K562 (cell line): ENCODE measurements at regions not wholly inside any gene's neighbourhood (a gene's known extent, or its start where the extent isn't known, plus 50 kb on each side); places are given as distances from the start of the nearest gene placed in this dataset.

Experiments
- ATAC-seq: fragments of 200-7000 bp; cut with Tn5 transposase; 3 replicates; pipeline ENCODE4 v1.9.1; 2020; ENCODE audit warnings: moderate library complexity
- BruUV-seq: library from RNA; stranded (reverse); fragments of 400-500 nt; replicated peaks from 2 replicates; lab custom pipeline; 2021; lab: Mats Ljungman, UMichigan
- CTCF ChIA-PET: fragments of 300-600 bp; formaldehyde crosslinking; extraction: SDS; loops from one replicate; lab custom pipeline; 2021; ENCODE audit warnings: low intra/inter-chr PET ratio; lab: Yijun Ruan, JAX
- POLR2A ChIA-PET: fragments of 300-600, 350-650 bp; sonication (Branson Sonifier 250); formaldehyde crosslinking; extraction: SDS; loops from one replicate; lab custom pipeline; 2021; ENCODE audit warnings: antibody characterized with exemption, inconsistent platforms; lab: Yijun Ruan, JAX
- DNase-seq, 4 experiments: peaks; one replicate each; pipeline versions ENCODE4 v3.0.0 to v3.0.0-alpha.2; 2011 to 2018; ENCODE audit warnings: low spot score in 3 of 4, mixed read lengths in 3 of 4; ENCODE audit errors: extremely low read depth in 1 of 4
- FAIRE-seq: peaks from 2 replicates; lab custom pipeline; 2011; peaks lifted over from hg19 to GRCh38; lab: Jason Lieb, UNC
- H2AFZ ChIP-seq: 2 replicates; pipeline ENCODE4 v1.6.0; 2011; ENCODE audit warnings: low read depth, low read length, control low read depth, inconsistent platforms
- H3K27ac ChIP-seq: fragments of 200-600 bp; 3 replicates; pipeline ENCODE4 v1.8.0; 2011; ENCODE audit warnings: low read depth, mild to moderate bottlenecking, control low read depth, inconsistent platforms, low read length, moderate library complexity, mixed read lengths; ENCODE audit errors: extremely low read depth
- H3K27me3 ChIP-seq, 2 experiments: fragments of 300-600 bp in 1 of 2; 2 replicates in 1 of 2; 3 replicates in 1 of 2; pipeline versions ENCODE4 v1.6.0 to v1.8.0; 2011; ENCODE audit warnings: inconsistent platforms in 2 of 2, low read length in 2 of 2, mild to moderate bottlenecking in 1 of 2, mixed read lengths in 1 of 2, moderate library complexity in 1 of 2; ENCODE audit not compliant: control insufficient read depth in 2 of 2, insufficient read depth in 2 of 2
- H3K36me3 ChIP-seq: fragments of 300-600 bp; 3 replicates; pipeline ENCODE4 v1.8.0; 2011; ENCODE audit warnings: mild to moderate bottlenecking, low read length, inconsistent platforms; ENCODE audit not compliant: control insufficient read depth, insufficient read depth
- H3K4me1 ChIP-seq, 2 experiments: fragments of 200-600 bp in 1 of 2; replicated peaks in 1 of 2; 2 replicates in 1 of 2; 3 replicates in 1 of 2; pipeline versions ENCODE4 v1.5.1 to v1.8.0; 2011; ENCODE audit warnings: inconsistent platforms in 2 of 2, low read length in 2 of 2, mild to moderate bottlenecking in 1 of 2, mixed read lengths in 1 of 2, moderate library complexity in 1 of 2; ENCODE audit not compliant: control insufficient read depth in 2 of 2, insufficient read depth in 2 of 2
- H3K4me2 ChIP-seq: 2 replicates; pipeline ENCODE4 v1.6.1; 2011; ENCODE audit warnings: low read length, control low read depth, inconsistent platforms, mixed read lengths; ENCODE audit not compliant: insufficient read depth
- H3K4me3 ChIP-seq: fragments of 200-600 bp; sonication (generic), shearing (Covaris generic); 2 replicates; pipeline ENCODE4 v1.5.1; 2016; ENCODE audit warnings: control low read depth, inconsistent platforms
- H3K79me2 ChIP-seq: fragments of 200-600 bp; 3 replicates; pipeline ENCODE4 v1.8.0; 2011; ENCODE audit warnings: low read length, inconsistent platforms; ENCODE audit not compliant: control insufficient read depth, insufficient read depth
- H3K9ac ChIP-seq, 2 experiments: 2 replicates each; pipeline versions ENCODE4 v1.6.0 to v1.6.1; 2011; ENCODE audit warnings: low read depth in 2 of 2, low read length in 2 of 2, control low read depth in 1 of 2, inconsistent platforms in 1 of 2, mild to moderate bottlenecking in 1 of 2, mixed read lengths in 1 of 2; ENCODE audit not compliant: insufficient read depth in 1 of 2
- H3K9me1 ChIP-seq: one replicate; pipeline ENCODE4 v1.6.0; 2011; ENCODE audit warnings: inconsistent platforms, mild to moderate bottlenecking, low read length, moderate library complexity; ENCODE audit not compliant: control insufficient read depth, insufficient read depth
- H3K9me3 ChIP-seq: replicated peaks from 2 replicates; pipeline ENCODE4 v1.5.1; 2011; ENCODE audit warnings: low read depth, low read length, inconsistent platforms; ENCODE audit not compliant: control insufficient read depth, insufficient read depth
- H4K20me1 ChIP-seq: replicated peaks from 2 replicates; pipeline ENCODE4 v1.6.1; 2011; ENCODE audit warnings: low read length, inconsistent platforms, mixed read lengths; ENCODE audit not compliant: control insufficient read depth, insufficient read depth
- CBFA2T2 ChIP-seq: fragments of 450-650 bp; conservative IDR thresholded peaks from 2 replicates; pipeline ENCODE4 v1.6.1; 2017; ENCODE audit warnings: mild to moderate bottlenecking
- CEBPB ChIP-seq: fragments of 450-650 bp; IDR thresholded peaks from 2 replicates; pipeline ENCODE4 v1.6.1; 2016; ENCODE audit warnings: missing genetic modification characterization, missing compliant biosample characterization
- FOS ChIP-seq: IDR thresholded peaks from 3 replicates; pipeline ENCODE4 v1.6.1; 2011; ENCODE audit not compliant: insufficient read length; ENCODE audit errors: extremely low read depth
- HDGF ChIP-seq: fragments of 450-650 bp; IDR thresholded peaks from 2 replicates; pipeline ENCODE4 v1.6.1; 2016
- L3MBTL2 ChIP-seq: fragments of 450-650 bp; IDR thresholded peaks from 2 replicates; pipeline ENCODE4 v1.6.1; 2016; ENCODE audit warnings: mild to moderate bottlenecking, moderate library complexity
- NFYB ChIP-seq: IDR thresholded peaks from 2 replicates; pipeline ENCODE4 v1.6.1; 2011; ENCODE audit warnings: mild to moderate bottlenecking, moderate library complexity; ENCODE audit not compliant: insufficient read length; ENCODE audit errors: extremely low read depth
- NRF1 ChIP-seq, 2 experiments: fragments of 450-650 bp; IDR thresholded peaks in 1 of 2; conservative IDR thresholded peaks in 1 of 2; 2 replicates each; pipeline ENCODE4 v1.6.1; 2014; ENCODE audit warnings: mild to moderate bottlenecking in 2 of 2
- PCBP1 ChIP-seq: fragments of 200-400 bp; formaldehyde crosslinking; IDR thresholded peaks from 2 replicates; pipeline ENCODE4 v1.6.1; 2018; ENCODE audit warnings: mild to moderate bottlenecking, low read depth, low read length; ENCODE audit not compliant: poor library complexity, severe bottlenecking
- PHF21A ChIP-seq: fragments of 450-650 bp; IDR thresholded peaks from 2 replicates; pipeline ENCODE4 v1.6.1; 2017; ENCODE audit warnings: low read depth, borderline replicate concordance
- POLR2B ChIP-seq: fragments of 450-650 bp; IDR thresholded peaks from 2 replicates; pipeline ENCODE4 v1.6.1; 2018; ENCODE audit warnings: low read depth; ENCODE audit not compliant: partially characterized antibody
- RAD51 ChIP-seq: fragments of 450-650 bp; IDR thresholded peaks from 2 replicates; pipeline ENCODE4 v1.7.1; 2016; ENCODE audit warnings: low read depth, mild to moderate bottlenecking, borderline replicate concordance
- RB1 ChIP-seq: fragments of 450-650 bp; IDR thresholded peaks from 2 replicates; pipeline ENCODE4 v1.6.1; 2017; ENCODE audit warnings: low read depth, mild to moderate bottlenecking
- RBM25 ChIP-seq: fragments of 200-400 bp; formaldehyde crosslinking; IDR thresholded peaks from 2 replicates; pipeline ENCODE4 v1.6.1; 2018; ENCODE audit warnings: low read length, low read depth, moderate library complexity; ENCODE audit not compliant: severe bottlenecking
- SUPT5H ChIP-seq: fragments of 450-650 bp; IDR thresholded peaks from 2 replicates; pipeline ENCODE4 v1.6.1; 2016
- ZBED1 ChIP-seq: IDR thresholded peaks from 2 replicates; pipeline ENCODE4 v1.6.1; 2014
- ZNF431 ChIP-seq: sonication (generic); formaldehyde crosslinking; IDR thresholded peaks from 2 replicates; pipeline ENCODE4 v1.8.0; 2022; ENCODE audit warnings: mild to moderate bottlenecking, missing genetic modification reagents
- WGBS: fragments of 100-300 bp; shearing (Covaris generic); methylation state at CpG from one replicate; pipeline ENCODE4 v1.1.6; 2016; ENCODE audit warnings: low coverage, mixed read lengths; ENCODE audit not compliant: insufficient coverage; ENCODE audit errors: missing lambda C conversion rate; 5-methylcytosine and 5-hydroxymethylcytosine counted together
- in situ Hi-C: fragments of 300-500 bp; cut with MboI; formaldehyde crosslinking; loops from 4 replicates; pipeline ENCODE4 v1.15.0; 2018; ENCODE audit warnings: inconsistent platforms, mixed read lengths
- intact Hi-C: fragments of 100-400 bp; cut with micrococcal nuclease; formaldehyde crosslinking; loops from 2 replicates; pipeline ENCODE4 v1.14.2; 2022
- TF ChIP-seq, protein P1 (sequence below): sonication (generic); formaldehyde crosslinking; IDR thresholded peaks from 2 replicates; pipeline ENCODE4 v1.5.0; 2020; ENCODE audit warnings: missing genetic modification reagents
- TF ChIP-seq, protein P2 (sequence below): sonication (generic); IDR thresholded peaks from 2 replicates; pipeline ENCODE4 v1.6.1; 2016
- TF ChIP-seq, protein P3 (sequence below): sonication (generic); formaldehyde crosslinking; IDR thresholded peaks from 2 replicates; pipeline ENCODE4 v1.9.0; 2022; ENCODE audit warnings: mild to moderate bottlenecking, missing genetic modification reagents
- TF ChIP-seq, protein P4 (sequence below): fragments of 250-450 bp; sonication (Bioruptor Pico); IDR thresholded peaks from 2 replicates; pipeline ENCODE4 v1.4.0; 2020
- TF ChIP-seq, protein P5 (sequence below): fragments of 450-650 bp; formaldehyde crosslinking; IDR thresholded peaks from 2 replicates; pipeline ENCODE4 v1.4.0; 2020; ENCODE audit warnings: mild to moderate bottlenecking, mixed read lengths

DNA sequence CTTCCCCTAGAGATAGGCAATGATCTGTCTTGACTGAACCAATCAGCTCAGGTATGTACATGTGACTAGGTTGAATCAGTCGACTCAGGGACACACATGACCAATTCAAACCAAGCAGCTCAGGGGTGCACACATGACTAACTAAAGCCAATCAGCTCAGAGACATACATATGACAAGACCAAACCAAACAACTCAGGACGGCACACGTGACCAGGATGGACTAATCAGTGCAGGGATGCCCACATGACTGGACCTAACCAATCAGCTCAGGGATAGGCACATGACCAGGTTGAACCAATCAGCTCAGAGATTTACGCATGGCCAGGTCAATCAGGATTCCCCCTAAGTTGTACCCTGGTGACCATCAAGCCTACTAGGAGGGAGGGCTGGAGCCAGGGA lies 310.3 kb downstream of the CDH26 start:
- Histone ChIP-seq H2AFZ (peak overlapping the region; percentile 27; the same call in 1 of the 2 replicates), H3K79me2 (no peaks in the 10 kb centered on the region), H3K27me3 (no peaks in the 10 kb centered on the region; a peak in 1 of 5 replicates), H3K36me3 (no peaks in the 10 kb centered on the region), H3K4me1 (no peaks in the 10 kb centered on the region; a peak in 1 of 5 replicates), H3K9ac (no peak overlapping the region), H3K4me2 (peak overlapping the region; percentile 35), H4K20me1 (no peaks in the 10 kb centered on the region), H3K4me3 (no peak overlapping the region), H3K9me1 (no peaks in the 10 kb centered on the region), H3K9me3 (no peaks in the 10 kb centered on the region), H3K27ac (no peak overlapping the region)
- no TSS peak for BruUV-seq
- DNase-seq (peak; percentile 20 to 70 (median 58)), ATAC-seq (peak; percentile 89), FAIRE-seq (no peak)
- in situ Hi-C loops = no loop called here
- CTCF ChIA-PET = no interaction called here
- intact Hi-C loops = no loop called here
- WGBS = 3% methylated on average over 4 of the region's 4 CpGs
- POLR2A ChIA-PET = no interaction called here
- peak; percentile 33 for TF ChIP-seq RBM25
- TF ChIP-seq RAD51 = peak; percentile 98
- no peak for TF ChIP-seq PHF21A
- TF ChIP-seq ZNF431 (CRISPR knock-in tag) = no peak
- TF ChIP-seq FOS = peak; percentile 83
- TF ChIP-seq, protein P1, sequence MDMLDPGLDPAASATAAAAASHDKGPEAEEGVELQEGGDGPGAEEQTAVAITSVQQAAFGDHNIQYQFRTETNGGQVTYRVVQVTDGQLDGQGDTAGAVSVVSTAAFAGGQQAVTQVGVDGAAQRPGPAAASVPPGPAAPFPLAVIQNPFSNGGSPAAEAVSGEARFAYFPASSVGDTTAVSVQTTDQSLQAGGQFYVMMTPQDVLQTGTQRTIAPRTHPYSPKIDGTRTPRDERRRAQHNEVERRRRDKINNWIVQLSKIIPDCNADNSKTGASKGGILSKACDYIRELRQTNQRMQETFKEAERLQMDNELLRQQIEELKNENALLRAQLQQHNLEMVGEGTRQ (CRISPR knock-in tag) = peak; percentile 96
- TF ChIP-seq PCBP1 = no peak
- TF ChIP-seq POLR2B = no peak
- peak in 1 of 2 experiments; percentile 28; a peak in 1 of 4 replicates for TF ChIP-seq NRF1 (conservative IDR thresholded peaks at IDR 0.05 in 1 of 2, IDR thresholded peaks at IDR 0.05 in 1 of 2)
- TF ChIP-seq, protein P2, sequence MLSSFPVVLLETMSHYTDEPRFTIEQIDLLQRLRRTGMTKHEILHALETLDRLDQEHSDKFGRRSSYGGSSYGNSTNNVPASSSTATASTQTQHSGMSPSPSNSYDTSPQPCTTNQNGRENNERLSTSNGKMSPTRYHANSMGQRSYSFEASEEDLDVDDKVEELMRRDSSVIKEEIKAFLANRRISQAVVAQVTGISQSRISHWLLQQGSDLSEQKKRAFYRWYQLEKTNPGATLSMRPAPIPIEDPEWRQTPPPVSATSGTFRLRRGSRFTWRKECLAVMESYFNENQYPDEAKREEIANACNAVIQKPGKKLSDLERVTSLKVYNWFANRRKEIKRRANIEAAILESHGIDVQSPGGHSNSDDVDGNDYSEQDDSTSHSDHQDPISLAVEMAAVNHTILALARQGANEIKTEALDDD = no peak
- TF ChIP-seq, protein P3, sequence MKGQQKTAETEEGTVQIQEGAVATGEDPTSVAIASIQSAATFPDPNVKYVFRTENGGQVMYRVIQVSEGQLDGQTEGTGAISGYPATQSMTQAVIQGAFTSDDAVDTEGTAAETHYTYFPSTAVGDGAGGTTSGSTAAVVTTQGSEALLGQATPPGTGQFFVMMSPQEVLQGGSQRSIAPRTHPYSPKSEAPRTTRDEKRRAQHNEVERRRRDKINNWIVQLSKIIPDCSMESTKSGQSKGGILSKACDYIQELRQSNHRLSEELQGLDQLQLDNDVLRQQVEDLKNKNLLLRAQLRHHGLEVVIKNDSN (CRISPR knock-in tag) = peak; percentile 93
- TF ChIP-seq NFYB = peak; percentile 57
- no peak for TF ChIP-seq HDGF
- no peak for TF ChIP-seq SUPT5H
- TF ChIP-seq RB1 = no peak
- no peak for TF ChIP-seq ZBED1
- TF ChIP-seq, protein P4, sequence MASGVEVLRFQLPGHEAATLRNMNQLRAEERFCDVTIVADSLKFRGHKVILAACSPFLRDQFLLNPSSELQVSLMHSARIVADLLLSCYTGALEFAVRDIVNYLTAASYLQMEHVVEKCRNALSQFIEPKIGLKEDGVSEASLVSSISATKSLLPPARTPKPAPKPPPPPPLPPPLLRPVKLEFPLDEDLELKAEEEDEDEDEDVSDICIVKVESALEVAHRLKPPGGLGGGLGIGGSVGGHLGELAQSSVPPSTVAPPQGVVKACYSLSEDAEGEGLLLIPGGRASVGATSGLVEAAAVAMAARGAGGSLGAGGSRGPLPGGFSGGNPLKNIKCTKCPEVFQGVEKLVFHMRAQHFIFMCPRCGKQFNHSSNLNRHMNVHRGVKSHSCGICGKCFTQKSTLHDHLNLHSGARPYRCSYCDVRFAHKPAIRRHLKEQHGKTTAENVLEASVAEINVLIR (CRISPR knock-in tag) = no peak
- TF ChIP-seq L3MBTL2 = peak; percentile 16; the same call in 1 of the 2 replicates
- TF ChIP-seq, protein P5, sequence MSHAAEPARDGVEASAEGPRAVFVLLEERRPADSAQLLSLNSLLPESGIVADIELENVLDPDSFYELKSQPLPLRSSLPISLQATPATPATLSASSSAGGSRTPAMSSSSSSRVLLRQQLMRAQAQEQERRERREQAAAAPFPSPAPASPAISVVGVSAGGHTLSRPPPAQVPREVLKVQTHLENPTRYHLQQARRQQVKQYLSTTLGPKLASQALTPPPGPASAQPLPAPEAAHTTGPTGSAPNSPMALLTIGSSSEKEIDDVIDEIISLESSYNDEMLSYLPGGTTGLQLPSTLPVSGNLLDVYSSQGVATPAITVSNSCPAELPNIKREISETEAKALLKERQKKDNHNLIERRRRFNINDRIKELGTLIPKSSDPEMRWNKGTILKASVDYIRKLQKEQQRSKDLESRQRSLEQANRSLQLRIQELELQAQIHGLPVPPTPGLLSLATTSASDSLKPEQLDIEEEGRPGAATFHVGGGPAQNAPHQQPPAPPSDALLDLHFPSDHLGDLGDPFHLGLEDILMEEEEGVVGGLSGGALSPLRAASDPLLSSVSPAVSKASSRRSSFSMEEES (CRISPR knock-in tag) = peak; percentile 27
- TF ChIP-seq CEBPB (tag) = no peak
- peak; percentile 87 for TF ChIP-seq CBFA2T2
